K562 (cell line): ENCODE measurements at regions not wholly inside any gene's neighbourhood (a gene's known extent, or its start where the extent isn't known, plus 50 kb on each side); places are given as distances from the start of the nearest gene placed in this dataset.

ENCODE experiments used
- ATAC-seq: fragments of 200-7000 bp; cut with Tn5 transposase; 3 replicates; pipeline ENCODE4 v1.9.1; 2020; ENCODE audit warnings: moderate library complexity
- BruUV-seq: library from RNA; stranded (reverse); fragments of 400-500 nt; replicated peaks from 2 replicates; lab custom pipeline; 2021; lab: Mats Ljungman, UMichigan
- CTCF ChIA-PET: fragments of 300-600 bp; formaldehyde crosslinking; extraction: SDS; loops from one replicate; lab custom pipeline; 2021; ENCODE audit warnings: low intra/inter-chr PET ratio; lab: Yijun Ruan, JAX
- POLR2A ChIA-PET: fragments of 300-600, 350-650 bp; sonication (Branson Sonifier 250); formaldehyde crosslinking; extraction: SDS; loops from one replicate; lab custom pipeline; 2021; ENCODE audit warnings: antibody characterized with exemption, inconsistent platforms; lab: Yijun Ruan, JAX
- DNase-seq, 4 experiments: peaks; one replicate each; pipeline versions ENCODE4 v3.0.0 to v3.0.0-alpha.2; 2011 to 2018; ENCODE audit warnings: low spot score in 3 of 4, mixed read lengths in 3 of 4; ENCODE audit errors: extremely low read depth in 1 of 4
- FAIRE-seq: peaks from 2 replicates; lab custom pipeline; 2011; peaks lifted over from hg19 to GRCh38; lab: Jason Lieb, UNC
- H2AFZ ChIP-seq: 2 replicates; pipeline ENCODE4 v1.6.0; 2011; ENCODE audit warnings: low read depth, low read length, control low read depth, inconsistent platforms
- H3K27ac ChIP-seq: fragments of 200-600 bp; 3 replicates; pipeline ENCODE4 v1.8.0; 2011; ENCODE audit warnings: low read depth, mild to moderate bottlenecking, control low read depth, inconsistent platforms, low read length, moderate library complexity, mixed read lengths; ENCODE audit errors: extremely low read depth
- H3K27me3 ChIP-seq, 2 experiments: fragments of 300-600 bp in 1 of 2; 2 replicates in 1 of 2; 3 replicates in 1 of 2; pipeline versions ENCODE4 v1.6.0 to v1.8.0; 2011; ENCODE audit warnings: inconsistent platforms in 2 of 2, low read length in 2 of 2, mild to moderate bottlenecking in 1 of 2, mixed read lengths in 1 of 2, moderate library complexity in 1 of 2; ENCODE audit not compliant: control insufficient read depth in 2 of 2, insufficient read depth in 2 of 2
- H3K36me3 ChIP-seq: fragments of 300-600 bp; 3 replicates; pipeline ENCODE4 v1.8.0; 2011; ENCODE audit warnings: mild to moderate bottlenecking, low read length, inconsistent platforms; ENCODE audit not compliant: control insufficient read depth, insufficient read depth
- H3K4me1 ChIP-seq, 2 experiments: fragments of 200-600 bp in 1 of 2; replicated peaks in 1 of 2; 2 replicates in 1 of 2; 3 replicates in 1 of 2; pipeline versions ENCODE4 v1.5.1 to v1.8.0; 2011; ENCODE audit warnings: inconsistent platforms in 2 of 2, low read length in 2 of 2, mild to moderate bottlenecking in 1 of 2, mixed read lengths in 1 of 2, moderate library complexity in 1 of 2; ENCODE audit not compliant: control insufficient read depth in 2 of 2, insufficient read depth in 2 of 2
- H3K4me2 ChIP-seq: 2 replicates; pipeline ENCODE4 v1.6.1; 2011; ENCODE audit warnings: low read length, control low read depth, inconsistent platforms, mixed read lengths; ENCODE audit not compliant: insufficient read depth
- H3K4me3 ChIP-seq: fragments of 200-600 bp; sonication (generic), shearing (Covaris generic); 2 replicates; pipeline ENCODE4 v1.5.1; 2016; ENCODE audit warnings: control low read depth, inconsistent platforms
- H3K79me2 ChIP-seq: fragments of 200-600 bp; 3 replicates; pipeline ENCODE4 v1.8.0; 2011; ENCODE audit warnings: low read length, inconsistent platforms; ENCODE audit not compliant: control insufficient read depth, insufficient read depth
- H3K9ac ChIP-seq, 2 experiments: 2 replicates each; pipeline versions ENCODE4 v1.6.0 to v1.6.1; 2011; ENCODE audit warnings: low read depth in 2 of 2, low read length in 2 of 2, control low read depth in 1 of 2, inconsistent platforms in 1 of 2, mild to moderate bottlenecking in 1 of 2, mixed read lengths in 1 of 2; ENCODE audit not compliant: insufficient read depth in 1 of 2
- H3K9me1 ChIP-seq: one replicate; pipeline ENCODE4 v1.6.0; 2011; ENCODE audit warnings: inconsistent platforms, mild to moderate bottlenecking, low read length, moderate library complexity; ENCODE audit not compliant: control insufficient read depth, insufficient read depth
- H3K9me3 ChIP-seq: replicated peaks from 2 replicates; pipeline ENCODE4 v1.5.1; 2011; ENCODE audit warnings: low read depth, low read length, inconsistent platforms; ENCODE audit not compliant: control insufficient read depth, insufficient read depth
- H4K20me1 ChIP-seq: replicated peaks from 2 replicates; pipeline ENCODE4 v1.6.1; 2011; ENCODE audit warnings: low read length, inconsistent platforms, mixed read lengths; ENCODE audit not compliant: control insufficient read depth, insufficient read depth
- AFF1 ChIP-seq, 2 experiments: fragments of 450-650 bp; IDR thresholded peaks; 2 replicates each; pipeline ENCODE4 v1.6.1; 2018; ENCODE audit warnings: mild to moderate bottlenecking in 2 of 2, low read depth in 1 of 2; ENCODE audit not compliant: partially characterized antibody in 2 of 2
- CEBPB ChIP-seq: fragments of 450-650 bp; IDR thresholded peaks from 2 replicates; pipeline ENCODE4 v1.6.1; 2016; ENCODE audit warnings: missing genetic modification characterization, missing compliant biosample characterization
- CEBPG ChIP-seq, 3 experiments: fragments of 200-800 bp in 1 of 3; sonication (Bioruptor generic) in 1 of 3; sonication (generic) in 1 of 3; formaldehyde crosslinking in 1 of 3; IDR thresholded peaks in 2 of 3; conservative IDR thresholded peaks in 1 of 3; 2 replicates each; pipeline versions ENCODE4 v1.6.1 to v1.8.0; 2016 to 2022; ENCODE audit warnings: missing compliant biosample characterization in 2 of 3, missing genetic modification characterization in 2 of 3, mild to moderate bottlenecking in 1 of 3, missing genetic modification reagents in 1 of 3
- GATAD2B ChIP-seq: fragments of 450-650 bp; IDR thresholded peaks from 2 replicates; pipeline ENCODE4 v1.6.1; 2017; ENCODE audit warnings: mild to moderate bottlenecking, borderline replicate concordance
- MBD2 ChIP-seq: sonication (generic); IDR thresholded peaks from 2 replicates; pipeline ENCODE4 v1.6.1; 2016; ENCODE audit warnings: low read depth, borderline replicate concordance
- WGBS: fragments of 100-300 bp; shearing (Covaris generic); methylation state at CpG from one replicate; pipeline ENCODE4 v1.1.6; 2016; ENCODE audit warnings: low coverage, mixed read lengths; ENCODE audit not compliant: insufficient coverage; ENCODE audit errors: missing lambda C conversion rate; 5-methylcytosine and 5-hydroxymethylcytosine counted together
- in situ Hi-C: fragments of 300-500 bp; cut with MboI; formaldehyde crosslinking; loops from 4 replicates; pipeline ENCODE4 v1.15.0; 2018; ENCODE audit warnings: inconsistent platforms, mixed read lengths
- intact Hi-C: fragments of 100-400 bp; cut with micrococcal nuclease; formaldehyde crosslinking; loops from 2 replicates; pipeline ENCODE4 v1.14.2; 2022

- TF ChIP-seq AFF1 (IDR thresholded peaks at IDR 0.05; ENCODE audit: low read depth in 1 of 2, partially characterized antibody in 2 of 2) (no peak), GATAD2B (no peak)
These were observed 485.9 kb downstream of the KCNA4 start (continued) for GRCh38 chr11:29530961-29531360.

- FAIRE-seq, result no peak
- H3K79me2 ChIP-seq, result no peaks in the 10 kb centered on the region
- intact Hi-C loops (no loop called here), in situ Hi-C loops (no loop called here)
- H3K4me1 ChIP-seq, result no peaks in the 10 kb centered on the region
- no peak overlapping the region for H3K9ac ChIP-seq
- ATAC-seq, result no peak
- no peak overlapping the region for H3K4me3 ChIP-seq
- no TSS peak for BruUV-seq
- no peak for DNase-seq
- 0% methylated on average over 3 of the region's 3 CpGs for WGBS
- H3K9me3 ChIP-seq, result no peaks in the 10 kb centered on the region
- H3K4me2 ChIP-seq, result no peak overlapping the region
- ChIA-PET CTCF (no interaction called here), POLR2A (no interaction called here)
- no peaks in the 10 kb centered on the region for H4K20me1 ChIP-seq
- H2AFZ ChIP-seq, result no peak overlapping the region
- no peak overlapping the region for H3K27ac ChIP-seq
- TF ChIP-seq CEBPB (tag), result peak; percentile 46
- no peak for TF ChIP-seq MBD2
- no peak for TF ChIP-seq CEBPG (CRISPR knock-in tag; IDR thresholded peaks at IDR 0.05)
- peak in 1 of 2 experiments; percentile 40; a peak in 2 of 4 replicates for TF ChIP-seq CEBPG (tag; conservative IDR thresholded peaks at IDR 0.05 in 1 of 2, IDR thresholded peaks at IDR 0.05 in 1 of 2)
- TF ChIP-seq, all 486 proteins: peak for 2
- Histone ChIP-seq H3K9me1 (no peaks in the 10 kb centered on the region), H3K27me3 (no peaks in the 10 kb centered on the region), H3K36me3 (no peaks in the 10 kb centered on the region)
These were observed 489.4 kb downstream of the KCNA4 start for GRCh38 chr11:29527391-29527936.
